Neural cell (in vitro differentiated cells): ENCODE measurements at regions not wholly inside any gene's neighbourhood (a gene's known extent, or its start where the extent isn't known, plus 50 kb on each side); places are given as distances from the start of the nearest gene placed in this dataset.
A peak's percentile ranks its signal among the peaks of the same experiment; 100 is the strongest.

Experiments
- H2AFZ ChIP-seq: fragments of 200-600, 300-800 bp; sonication (generic), shearing (Covaris generic); 2 replicates; pipeline ENCODE4 v1.6.0; 2014; ENCODE audit warnings: low read depth, mild to moderate bottlenecking, antibody characterized with exemption, low read length, moderate library complexity
- H3F3A ChIP-seq: fragments of 200-600 bp; shearing (Covaris generic); 2 replicates; pipeline ENCODE4 v1.6.1; 2016; ENCODE audit warnings: mild to moderate bottlenecking, moderate library complexity, mixed read lengths, antibody characterized with exemption, low read length; ENCODE audit not compliant: insufficient read depth, poor library complexity, severe bottlenecking
- H3K27ac ChIP-seq: fragments of 200-600, 300-800 bp; sonication (generic), shearing (Covaris generic); 2 replicates; pipeline ENCODE4 v1.5.1; 2014; ENCODE audit warnings: mild to moderate bottlenecking, low read length, moderate library complexity
- H3K27me3 ChIP-seq: fragments of 300-800, 200-600 bp; sonication (generic), shearing (Covaris generic); 2 replicates; pipeline ENCODE4 v1.6.0; 2014; ENCODE audit warnings: mild to moderate bottlenecking, low read depth, low read length, moderate library complexity; ENCODE audit not compliant: insufficient read depth
- H3K36me3 ChIP-seq: fragments of 300-800, 200-600 bp; sonication (generic), shearing (Covaris generic); 2 replicates; pipeline ENCODE4 v1.5.1; 2014; ENCODE audit warnings: mild to moderate bottlenecking, antibody characterized with exemption, low read length, moderate library complexity; ENCODE audit not compliant: insufficient read depth
- H3K4me2 ChIP-seq: fragments of 300-800, 200-600 bp; sonication (generic), shearing (Covaris generic); 2 replicates; pipeline ENCODE4 v1.6.0; 2014; ENCODE audit warnings: mild to moderate bottlenecking, low read length
- H3K4me3 ChIP-seq: fragments of 300-800, 200-600 bp; sonication (generic), shearing (Covaris generic); 2 replicates; pipeline ENCODE4 v1.5.1; 2014; ENCODE audit warnings: mild to moderate bottlenecking, low read length, moderate library complexity
- H3K79me2 ChIP-seq: fragments of 200-600 bp; shearing (Covaris generic); replicated peaks from 2 replicates; pipeline ENCODE4 v1.6.0; 2014; ENCODE audit warnings: mild to moderate bottlenecking, low read length, moderate library complexity; ENCODE audit not compliant: insufficient read depth
- H3K9ac ChIP-seq: fragments of 300-800, 200-600 bp; sonication (generic), shearing (Covaris generic); 2 replicates; pipeline ENCODE4 v1.6.1; 2016; ENCODE audit warnings: mild to moderate bottlenecking, low read length, mixed read lengths
- H3K9me2 ChIP-seq: fragments of 200-600 bp; shearing (Covaris generic); 2 replicates; pipeline ENCODE4 v1.6.1; 2016; ENCODE audit warnings: mild to moderate bottlenecking, low read length, mixed read lengths; ENCODE audit not compliant: insufficient read depth
- H3K9me3 ChIP-seq: fragments of 200-600, 300-800 bp; sonication (generic), shearing (Covaris generic); 2 replicates; pipeline ENCODE4 v1.6.1; 2016; ENCODE audit warnings: mild to moderate bottlenecking, mixed run types, low read length, moderate library complexity, mixed read lengths
- H4K20me1 ChIP-seq: fragments of 200-600 bp; shearing (Covaris generic); 2 replicates; pipeline ENCODE4 v1.6.1; 2016; ENCODE audit warnings: mild to moderate bottlenecking, mixed run types; ENCODE audit not compliant: insufficient read depth
- CTCF ChIP-seq: fragments of 450-650 bp; IDR thresholded peaks from 2 replicates; pipeline ENCODE4 v1.5.1; 2014; ENCODE audit warnings: antibody characterized with exemption, mild to moderate bottlenecking, moderate library complexity; ENCODE audit not compliant: poor library complexity, severe bottlenecking
- EP300 ChIP-seq: fragments of 450-650 bp; conservative IDR thresholded peaks from 2 replicates; pipeline ENCODE4 v1.6.1; 2014; ENCODE audit warnings: antibody characterized with exemption, mild to moderate bottlenecking, moderate library complexity; ENCODE audit not compliant: poor library complexity, severe bottlenecking
- EZH2 ChIP-seq: fragments of 200-600, 300-800 bp; shearing (Covaris generic), sonication (generic); IDR thresholded peaks from 2 replicates; pipeline ENCODE4 v1.6.1; 2014; ENCODE audit warnings: antibody characterized with exemption, low read length, borderline replicate concordance, mild to moderate bottlenecking; ENCODE audit not compliant: insufficient read depth, poor library complexity, severe bottlenecking
- MXI1 ChIP-seq: fragments of 450-650 bp; conservative IDR thresholded peaks from 2 replicates; pipeline ENCODE4 v1.6.1; 2014; ENCODE audit warnings: antibody characterized with exemption, mild to moderate bottlenecking; ENCODE audit not compliant: poor library complexity, severe bottlenecking
- POLR2AphosphoS5 ChIP-seq: IDR thresholded peaks from 2 replicates; pipeline ENCODE4 v1.6.1; 2012
- RAD21 ChIP-seq: fragments of 450-650 bp; conservative IDR thresholded peaks from 2 replicates; pipeline ENCODE4 v1.6.1; 2014; ENCODE audit warnings: antibody characterized with exemption, mild to moderate bottlenecking, moderate library complexity
- SMC3 ChIP-seq: fragments of 450-650 bp; conservative IDR thresholded peaks from 2 replicates; pipeline ENCODE4 v1.6.1; 2014; ENCODE audit warnings: antibody characterized with exemption, mild to moderate bottlenecking, moderate library complexity; ENCODE audit not compliant: poor library complexity
- TAF1 ChIP-seq: IDR thresholded peaks from 2 replicates; pipeline ENCODE4 v1.6.1; 2012; ENCODE audit warnings: low read depth
- TF ChIP-seq, protein P1 (sequence below): IDR thresholded peaks from 2 replicates; pipeline ENCODE4 v1.6.1; 2012; ENCODE audit warnings: borderline replicate concordance

DNA sequence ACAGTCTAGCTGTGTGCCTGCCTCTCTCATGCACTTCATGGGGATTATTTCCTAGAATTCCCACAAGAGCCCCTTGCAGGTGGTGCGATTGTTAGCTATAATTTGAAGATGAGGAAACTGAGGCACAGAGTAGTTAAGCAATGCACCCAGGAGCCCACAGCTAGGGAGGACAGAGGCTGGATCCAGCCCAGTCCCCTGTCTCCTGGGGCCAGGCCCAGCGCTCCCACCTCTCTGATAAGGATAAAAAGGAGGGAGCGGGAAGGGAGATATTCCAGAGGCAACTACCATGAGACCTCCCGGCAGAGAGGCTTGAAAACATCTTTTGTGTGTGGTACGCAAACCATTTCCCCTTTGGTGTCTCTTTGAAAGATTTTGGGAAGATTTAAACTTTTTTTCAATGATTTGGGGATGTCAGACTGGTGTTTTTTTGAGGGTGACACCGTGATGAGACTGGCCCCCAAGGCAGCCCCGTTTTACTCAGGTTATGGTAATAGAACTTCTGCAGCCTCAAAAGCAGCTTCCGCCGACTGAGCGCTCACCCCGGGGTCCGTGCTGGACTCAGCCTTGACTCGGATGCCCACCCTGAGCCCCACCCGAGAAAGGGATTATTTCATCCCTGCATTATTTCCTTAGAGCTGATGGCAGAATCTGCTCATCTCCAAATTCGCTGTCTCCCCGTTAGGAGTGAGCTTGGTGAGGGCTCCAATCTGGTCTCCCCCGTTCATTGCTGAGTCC is 144.7 kb upstream of the IER5L start:
- H3K27me3 ChIP-seq = no peaks in the 10 kb centered on the region
- H3F3A ChIP-seq = no peaks in the 10 kb centered on the region
- H3K9me2 ChIP-seq = no peaks in the 10 kb centered on the region
- H2AFZ ChIP-seq = no peak overlapping the region
- no peaks in the 10 kb centered on the region for H3K79me2 ChIP-seq
- no peaks in the 10 kb centered on the region for H3K9me3 ChIP-seq
- no peak overlapping the region for H3K27ac ChIP-seq
- H3K4me3 ChIP-seq = no peak overlapping the region
- no peak overlapping the region for H3K9ac ChIP-seq
- no peak for TF ChIP-seq CTCF
- TF ChIP-seq, protein P1, sequence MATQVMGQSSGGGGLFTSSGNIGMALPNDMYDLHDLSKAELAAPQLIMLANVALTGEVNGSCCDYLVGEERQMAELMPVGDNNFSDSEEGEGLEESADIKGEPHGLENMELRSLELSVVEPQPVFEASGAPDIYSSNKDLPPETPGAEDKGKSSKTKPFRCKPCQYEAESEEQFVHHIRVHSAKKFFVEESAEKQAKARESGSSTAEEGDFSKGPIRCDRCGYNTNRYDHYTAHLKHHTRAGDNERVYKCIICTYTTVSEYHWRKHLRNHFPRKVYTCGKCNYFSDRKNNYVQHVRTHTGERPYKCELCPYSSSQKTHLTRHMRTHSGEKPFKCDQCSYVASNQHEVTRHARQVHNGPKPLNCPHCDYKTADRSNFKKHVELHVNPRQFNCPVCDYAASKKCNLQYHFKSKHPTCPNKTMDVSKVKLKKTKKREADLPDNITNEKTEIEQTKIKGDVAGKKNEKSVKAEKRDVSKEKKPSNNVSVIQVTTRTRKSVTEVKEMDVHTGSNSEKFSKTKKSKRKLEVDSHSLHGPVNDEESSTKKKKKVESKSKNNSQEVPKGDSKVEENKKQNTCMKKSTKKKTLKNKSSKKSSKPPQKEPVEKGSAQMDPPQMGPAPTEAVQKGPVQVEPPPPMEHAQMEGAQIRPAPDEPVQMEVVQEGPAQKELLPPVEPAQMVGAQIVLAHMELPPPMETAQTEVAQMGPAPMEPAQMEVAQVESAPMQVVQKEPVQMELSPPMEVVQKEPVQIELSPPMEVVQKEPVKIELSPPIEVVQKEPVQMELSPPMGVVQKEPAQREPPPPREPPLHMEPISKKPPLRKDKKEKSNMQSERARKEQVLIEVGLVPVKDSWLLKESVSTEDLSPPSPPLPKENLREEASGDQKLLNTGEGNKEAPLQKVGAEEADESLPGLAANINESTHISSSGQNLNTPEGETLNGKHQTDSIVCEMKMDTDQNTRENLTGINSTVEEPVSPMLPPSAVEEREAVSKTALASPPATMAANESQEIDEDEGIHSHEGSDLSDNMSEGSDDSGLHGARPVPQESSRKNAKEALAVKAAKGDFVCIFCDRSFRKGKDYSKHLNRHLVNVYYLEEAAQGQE = no peak
- no peak for TF ChIP-seq EZH2
- TF ChIP-seq TAF1 = no peak
- TF ChIP-seq SMC3 = no peak
- no peak for TF ChIP-seq RAD21
- TF ChIP-seq POLR2AphosphoS5 = no peak
- TF ChIP-seq MXI1 = no peak
- H3K36me3 ChIP-seq = no peaks in the 10 kb centered on the region
- no peaks in the 10 kb centered on the region for H4K20me1 ChIP-seq
- H3K4me2 ChIP-seq = no peak overlapping the region

DNA sequence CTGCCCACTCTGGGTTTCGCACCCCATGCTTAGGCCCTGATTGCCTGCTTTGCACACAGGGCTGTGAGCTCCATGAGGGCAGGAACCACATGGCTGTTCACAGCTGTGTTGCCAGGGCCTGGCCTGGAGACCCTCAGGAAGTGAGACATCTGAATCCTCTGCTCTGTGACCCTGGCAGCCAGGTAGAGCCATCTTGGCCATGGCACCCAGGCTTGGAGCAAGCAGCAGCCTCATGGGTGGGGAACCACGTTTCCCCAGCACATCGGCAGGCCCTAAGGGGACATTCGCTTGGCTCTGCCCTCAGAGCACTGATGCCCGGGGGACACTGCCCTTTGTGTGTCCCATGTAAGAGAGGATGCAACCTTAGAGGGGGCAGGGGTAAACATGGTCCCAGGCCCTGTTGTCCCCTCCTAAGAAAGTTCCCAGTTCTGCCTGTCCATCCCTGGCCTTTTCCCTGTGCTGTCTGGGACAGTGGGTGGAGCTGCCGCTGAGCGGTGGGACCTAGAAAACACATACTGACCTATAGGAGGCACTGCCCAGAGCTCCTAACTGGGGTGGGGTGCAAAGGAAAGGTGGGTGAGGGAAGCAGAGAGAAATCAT is 144.1 kb upstream of the IER5L start:
- Histone ChIP-seq H3K9me3 (no peaks in the 10 kb centered on the region), H3K9me2 (no peaks in the 10 kb centered on the region), H4K20me1 (no peaks in the 10 kb centered on the region), H3K79me2 (no peaks in the 10 kb centered on the region), H3K27me3 (no peaks in the 10 kb centered on the region), H3K9ac (peak overlapping the region; percentile 73), H3F3A (no peaks in the 10 kb centered on the region), H2AFZ (no peak overlapping the region), H3K27ac (no peak overlapping the region), H3K4me2 (no peak overlapping the region), H3K4me3 (no peak overlapping the region), H3K36me3 (no peaks in the 10 kb centered on the region)
- TF ChIP-seq EP300 (no peak), EZH2 (no peak), TAF1 (no peak), POLR2AphosphoS5 (no peak), RAD21 (no peak), SMC3 (no peak), CTCF (no peak), MXI1 (no peak)
- TF ChIP-seq, protein P1 = no peak
